ENCODE measurements at regions not wholly inside any gene's neighbourhood (a gene's known extent, or its start where the extent isn't known, plus 50 kb on each side); places are given as distances from the start of the nearest gene placed in this dataset.

DNA sequence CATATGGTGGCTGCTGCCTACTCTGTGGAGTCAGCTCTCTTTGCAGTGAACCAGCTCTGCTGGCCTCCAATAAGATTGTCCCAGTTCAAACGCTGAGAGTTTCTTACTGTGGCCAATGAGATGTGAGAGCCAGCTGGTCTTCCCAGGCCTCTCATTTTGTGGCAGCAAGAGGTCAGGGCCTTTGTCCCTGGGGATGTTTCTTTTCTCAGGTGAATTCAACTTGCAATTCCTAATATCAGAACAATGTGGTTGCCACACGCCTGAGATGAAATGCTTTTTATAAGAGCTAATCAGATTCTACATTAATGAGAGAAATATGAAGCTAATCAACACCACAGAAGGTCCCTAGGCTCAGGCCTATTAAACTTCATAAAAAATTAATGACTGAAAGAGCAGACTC is 660.1 kb upstream of the CAMK1G start:
- no peak for DNase-seq

DNA sequence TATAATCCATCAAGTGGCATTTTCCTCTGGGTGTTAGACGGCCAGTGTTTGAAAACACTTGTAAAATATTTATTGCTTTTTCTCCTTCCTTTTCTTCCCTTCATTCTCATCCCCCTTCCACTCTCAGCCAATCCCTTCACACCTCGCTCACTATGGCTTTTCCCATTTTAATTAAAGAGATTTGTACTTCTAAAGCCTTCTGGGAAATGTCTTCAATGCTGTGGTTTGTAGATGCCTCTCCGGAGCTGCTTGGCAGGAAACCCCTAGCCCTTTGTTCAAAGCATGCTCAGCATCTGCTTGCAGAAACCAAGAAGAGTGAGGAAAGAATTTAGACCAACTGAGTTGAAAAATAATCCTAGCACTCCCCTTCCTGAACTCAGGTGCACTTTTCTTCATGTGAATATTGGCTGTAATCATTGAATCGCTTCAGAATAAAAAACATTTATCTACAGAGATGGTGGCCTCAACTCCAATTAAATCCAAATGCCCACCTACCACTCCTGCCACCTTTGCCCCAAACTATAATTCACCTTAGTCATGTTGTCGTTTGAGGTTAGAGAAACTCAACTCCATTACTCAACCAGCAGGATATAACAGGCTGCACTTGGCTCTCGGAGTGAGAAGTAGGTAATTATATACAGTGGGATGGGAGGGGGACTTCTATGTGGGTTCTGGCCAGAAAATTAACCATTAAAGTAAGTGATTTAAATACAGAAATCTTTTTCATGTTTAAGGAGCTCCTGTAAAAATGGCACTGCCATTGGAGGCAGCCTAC is 659.4 kb upstream of the CAMK1G start:
- no peak for DNase-seq

GRCh38 chr1:208924928-208925327 is 658.6 kb upstream of the CAMK1G start:
- no peak for DNase-seq

- no peak for DNase-seq
These were observed 655.0 kb upstream of the CAMK1G start for GRCh38 chr1:208928349-208929010.

DNA sequence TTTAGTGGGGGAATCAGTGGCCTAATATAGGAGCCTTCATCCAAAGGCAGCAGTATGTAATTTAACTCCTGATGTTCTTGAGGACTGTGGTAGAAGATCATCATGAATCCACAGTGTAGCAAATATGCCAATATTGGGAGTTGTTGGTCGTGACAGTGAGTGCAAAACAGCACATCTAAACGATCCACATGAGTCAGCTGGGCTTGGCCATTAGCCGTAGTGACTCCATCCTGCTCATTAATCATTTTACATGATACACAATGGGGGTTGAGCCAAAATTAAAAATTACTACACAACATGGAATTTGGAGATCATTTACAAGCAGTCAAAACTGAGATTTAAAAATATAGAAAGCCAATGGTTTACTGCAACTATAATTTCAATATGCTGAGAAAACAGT is 653.9 kb upstream of the CAMK1G start:
- no peak for DNase-seq

- DNase-seq = no peak
These were observed 651.6 kb upstream of the CAMK1G start for GRCh38 chr1:208931936-208932335.

DNA sequence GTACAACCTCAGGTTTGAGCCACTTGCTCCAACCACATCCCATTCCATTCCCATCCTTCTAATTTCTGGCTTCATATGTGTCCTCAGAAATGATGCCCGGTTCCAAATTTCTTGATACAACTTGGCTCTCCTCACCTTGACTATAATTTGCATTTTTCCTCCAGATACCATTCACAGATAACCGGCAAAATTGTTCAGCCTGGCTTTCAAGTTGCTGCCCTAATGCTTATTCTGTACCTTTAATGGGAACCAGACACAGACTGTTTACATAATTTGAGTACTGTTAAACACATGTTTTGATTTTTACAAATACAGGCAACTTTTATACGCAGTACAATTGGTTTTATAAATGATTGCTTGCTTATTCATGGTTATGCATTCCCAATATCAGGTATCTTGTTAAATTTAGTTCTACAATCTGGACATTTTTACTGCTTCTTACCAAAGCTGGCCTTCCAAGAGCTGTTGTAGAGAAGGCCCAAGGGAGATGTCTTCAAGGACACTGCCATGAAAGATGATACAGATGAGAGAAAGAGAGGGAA is 649.5 kb upstream of the CAMK1G start:
- no peak for DNase-seq

- DNase-seq = no peak
These were observed 648.6 kb upstream of the CAMK1G start for GRCh38 chr1:208934933-208935332.

- no peak for DNase-seq
These were observed 647.9 kb upstream of the CAMK1G start for GRCh38 chr1:208935517-208936187.

GRCh38 chr1:208939537-208940085 is 643.9 kb upstream of the CAMK1G start:
- no peak for DNase-seq

DNA sequence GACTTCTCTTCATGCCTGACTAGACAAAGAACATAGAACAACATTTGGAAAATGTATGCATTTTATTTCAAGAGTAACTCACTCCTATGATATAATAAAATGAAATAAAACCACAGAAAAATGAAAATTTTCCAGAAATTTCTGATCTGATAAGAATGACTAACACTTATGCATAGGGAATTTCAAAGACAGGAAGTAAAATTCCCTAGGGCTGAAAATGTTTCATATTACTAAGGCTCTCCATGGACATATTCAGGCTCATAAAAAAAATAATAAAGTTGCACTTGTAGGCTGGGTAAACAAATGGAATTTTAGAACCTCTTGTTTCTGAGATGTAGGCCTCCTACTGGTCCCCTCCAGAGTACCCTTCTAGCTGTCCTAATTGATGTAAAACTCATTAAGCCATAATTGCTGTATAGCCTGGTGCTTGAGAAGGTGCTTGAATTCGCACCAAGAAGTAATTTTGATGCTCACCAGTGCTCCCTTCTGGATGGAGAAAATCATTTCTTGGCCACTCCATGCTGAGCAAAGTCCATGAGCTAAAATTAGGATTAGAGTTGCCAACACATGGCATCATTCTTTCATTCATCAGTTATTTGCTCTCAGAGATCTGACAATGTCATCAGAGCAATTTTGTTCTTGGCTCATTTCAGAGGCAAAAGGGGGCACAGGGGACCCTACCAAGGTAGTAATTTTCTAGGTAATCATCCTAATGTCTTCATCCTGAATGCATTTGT is 641.0 kb upstream of the CAMK1G start:
- DNase-seq = no peak

DNA sequence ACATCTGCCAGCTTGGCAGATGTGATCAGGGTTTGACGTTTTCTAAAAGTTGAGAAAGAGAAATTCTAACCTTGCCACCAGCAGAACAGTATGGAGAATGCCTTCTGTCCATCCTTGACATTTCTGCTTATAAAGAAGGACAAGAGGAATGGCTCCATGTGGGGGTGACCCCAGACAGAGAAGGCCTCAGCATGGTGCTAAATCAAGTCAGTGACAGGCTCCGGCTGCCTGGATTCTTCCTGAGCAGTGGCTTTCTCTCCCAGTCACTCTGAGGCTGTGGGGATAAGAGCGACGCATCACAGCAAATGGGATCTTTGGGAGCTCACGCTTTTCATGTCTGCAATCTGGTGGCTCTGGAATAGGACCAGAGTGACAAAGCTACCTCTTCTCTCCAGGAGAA is 640.2 kb upstream of the CAMK1G start:
- no peak for DNase-seq

GRCh38 chr1:208944981-208945451 is 638.5 kb upstream of the CAMK1G start:
- DNase-seq = no peak

DNA sequence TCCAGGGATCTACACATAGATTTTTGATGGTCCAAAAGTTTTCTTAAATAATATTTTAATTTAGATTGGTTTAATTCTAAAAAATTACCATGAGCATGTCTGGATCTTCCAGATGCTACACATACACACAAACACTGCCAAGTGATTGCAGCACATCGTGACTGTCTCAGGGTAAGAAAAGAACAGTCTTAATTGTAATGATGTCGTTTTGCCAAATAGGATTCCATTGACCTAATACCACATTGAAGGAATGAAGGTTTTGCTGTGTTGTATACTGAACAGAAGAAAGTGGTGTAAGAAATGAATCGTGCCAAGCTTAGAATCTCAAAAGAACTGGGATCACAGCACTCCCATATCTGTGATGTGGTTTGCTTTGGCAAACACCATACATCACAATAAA is 633.3 kb upstream of the CAMK1G start:
- no peak for DNase-seq

DNA sequence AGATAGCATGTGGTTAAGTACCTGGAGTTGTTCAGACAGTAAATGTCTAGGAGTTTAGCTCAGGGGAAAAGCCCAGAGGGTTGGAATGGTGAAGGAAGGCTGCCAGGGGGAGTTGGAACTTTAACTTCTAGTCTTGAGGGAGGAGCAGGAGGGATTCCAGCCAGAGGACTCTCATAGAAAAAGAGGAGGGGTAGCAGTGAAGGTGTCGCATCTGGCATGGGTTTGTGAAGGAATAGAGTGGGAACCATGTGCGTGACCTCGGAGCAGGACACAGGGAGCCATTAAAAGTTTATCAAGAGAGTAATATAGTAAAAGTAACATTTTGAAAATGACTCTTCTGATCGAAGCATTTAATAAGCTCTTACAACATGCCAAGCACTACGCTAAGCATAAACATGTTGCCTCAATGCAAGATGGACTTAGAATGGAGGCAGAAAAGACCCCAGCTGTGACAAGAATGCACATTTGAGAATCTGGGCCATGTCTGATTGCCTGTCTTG is 632.4 kb upstream of the CAMK1G start:
- DNase-seq = no peak

- DNase-seq = no peak
These were observed 631.6 kb upstream of the CAMK1G start for GRCh38 chr1:208951908-208952307.

- DNase-seq = no peak
These were observed 620.6 kb upstream of the CAMK1G start for GRCh38 chr1:208962867-208963266.

DNA sequence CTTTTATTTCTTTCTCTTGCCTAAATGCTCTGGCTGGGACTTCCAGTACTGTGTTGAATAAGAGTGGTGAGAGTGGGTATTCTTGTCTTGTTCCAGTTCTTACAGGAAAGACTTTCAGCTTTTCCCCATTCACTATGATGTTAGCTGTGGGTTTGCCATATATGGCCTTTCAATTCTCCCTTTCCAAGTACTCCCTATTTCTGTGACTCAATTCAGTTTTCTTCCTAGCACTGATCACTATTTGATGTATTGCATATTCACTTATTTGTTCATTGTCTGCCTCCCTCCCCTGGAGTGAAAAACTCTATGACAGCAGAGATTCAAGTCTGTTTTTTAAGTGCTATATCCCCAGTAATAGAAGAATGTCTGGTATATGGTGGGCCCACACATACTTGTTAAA is 618.2 kb upstream of the CAMK1G start:
- no peak for DNase-seq

DNA sequence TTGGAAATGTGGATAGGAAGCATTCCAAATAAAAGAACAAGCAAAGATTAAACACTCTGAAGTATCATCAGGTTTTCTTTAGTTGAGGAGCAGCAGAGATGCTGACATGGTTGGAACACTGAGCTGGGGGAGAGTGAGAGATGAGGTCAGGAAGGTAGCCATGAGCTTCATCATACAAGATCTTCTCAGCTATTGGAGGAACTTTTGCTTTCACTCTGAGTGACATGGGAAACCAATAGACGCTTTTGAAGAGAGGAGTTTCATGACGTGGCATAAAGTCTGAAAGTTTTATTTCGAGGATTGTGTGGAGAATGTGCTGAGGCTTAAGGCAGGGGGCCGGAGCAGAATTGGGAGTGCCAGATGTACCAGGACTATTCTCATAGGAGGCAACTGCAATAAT is 616.2 kb upstream of the CAMK1G start:
- DNase-seq = no peak

DNA sequence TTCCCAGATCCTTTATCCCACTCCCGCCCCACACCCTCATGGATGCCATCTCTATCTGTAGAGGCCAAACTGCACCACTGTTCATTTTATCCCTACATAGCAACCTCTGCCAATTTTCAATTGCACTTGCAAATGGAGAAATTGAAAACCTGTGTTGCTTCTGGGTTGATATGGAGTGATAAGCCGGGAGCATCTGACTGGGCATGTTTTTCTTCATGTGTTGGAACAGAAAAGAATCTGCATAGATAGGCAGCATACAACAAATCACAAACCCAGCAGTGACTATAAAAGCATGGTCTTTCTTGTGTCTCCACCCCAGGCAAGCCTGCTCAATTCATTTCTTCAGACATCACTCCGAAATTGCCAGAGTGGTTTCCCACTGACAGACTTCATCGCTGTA is 608.8 kb upstream of the CAMK1G start:
- DNase-seq = no peak

GRCh38 chr1:208975456-208975855 is 608.1 kb upstream of the CAMK1G start:
- DNase-seq = no peak

GRCh38 chr1:208977012-208977411 is 606.5 kb upstream of the CAMK1G start:
- DNase-seq = no peak
